ENCODE measurements at regions not wholly inside any gene's neighbourhood (a gene's known extent, or its start where the extent isn't known, plus 50 kb on each side); places are given as distances from the start of the nearest gene placed in this dataset.
A peak's percentile ranks its signal among the peaks of the same experiment; 100 is the strongest.

DNA sequence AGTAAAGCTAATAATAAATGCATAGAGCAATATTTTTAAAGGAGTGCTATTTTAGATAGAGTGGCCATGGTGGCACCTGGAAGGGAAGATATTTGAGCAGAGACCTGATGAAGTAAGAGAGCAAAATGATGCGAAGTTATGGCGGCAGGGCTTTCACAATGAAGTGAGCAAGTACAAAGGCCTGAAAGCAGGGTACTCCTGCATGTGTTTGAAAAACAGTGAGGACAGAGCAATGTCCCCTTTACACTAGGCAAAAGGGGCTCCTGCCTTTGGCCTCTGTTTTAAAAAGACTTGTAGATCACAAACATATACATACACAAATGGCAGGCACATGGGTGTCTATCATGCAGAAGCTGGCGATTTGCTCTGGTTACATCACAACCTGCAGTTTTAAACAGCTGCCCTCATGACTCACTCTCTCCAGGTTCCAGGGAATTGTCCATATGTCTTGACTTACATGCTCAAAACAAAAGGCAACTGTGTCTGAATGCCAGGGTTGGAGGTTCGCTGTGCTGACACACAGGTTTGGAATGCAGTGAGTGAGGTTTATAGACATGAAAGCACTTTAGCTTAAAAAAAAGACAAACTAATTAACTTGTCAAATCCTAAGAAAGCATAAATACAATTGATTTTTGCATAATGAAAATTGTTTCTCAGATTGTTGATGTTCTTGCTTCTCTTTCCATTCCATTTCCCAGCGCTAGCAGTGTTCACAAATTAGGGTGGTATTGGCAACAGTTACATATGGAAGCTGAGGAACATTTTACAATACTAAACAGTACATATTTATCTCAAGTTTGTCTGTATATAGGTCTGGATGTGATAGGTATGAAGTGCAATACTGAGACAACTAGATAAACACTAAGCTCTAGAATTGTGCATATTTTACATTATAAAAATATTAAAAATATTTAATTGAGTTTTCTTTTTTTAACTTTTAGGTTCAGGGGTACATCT lies 313.9 kb downstream of the BARHL2 start:
- H2AFZ ChIP-seq (ENCODE audit: low read depth, low read length, poor library complexity, severe bottlenecking) = no peak overlapping the region
- no peaks in the 10 kb centered on the region for H3K9me3 ChIP-seq (ENCODE audit: control insufficient read depth in 1 of 2, insufficient read depth in 1 of 2, low read depth in 1 of 2, low read length in 2 of 2)
- ChIA-PET CTCF (no interaction called here), POLR2A (interaction anchor here (1.1 kb wide), 1 partner anchor 10 kb away, joined by 4 read pairs; no protein-coding TSS in a partner anchor), RAD21 (ENCODE audit: low non-redundant PET in 1 of 2, low total read pairs in 2 of 2, uncharacterized antibody in 2 of 2, unreplicated experiment in 2 of 2) (interaction anchor here in 1 of 2 experiments (0.7 kb wide), 1 partner anchor 40 kb away, joined by 3 read pairs; no protein-coding TSS in a partner anchor)
- H3K4me2 ChIP-seq (ENCODE audit: low read length) = peak overlapping the region; percentile 27
- H3K9ac ChIP-seq (ENCODE audit: low read length) = no peak overlapping the region
- intact Hi-C loops (cut with micrococcal nuclease) = no loop called here
- H3K9me2 ChIP-seq (ENCODE audit: insufficient read depth) = no peaks in the 10 kb centered on the region
- ATAC-seq (peak; percentile 98), DNase-seq (ENCODE audit: low read depth, low spot score) (peak; percentile 94)
- no peaks in the 10 kb centered on the region for H3K79me2 ChIP-seq (ENCODE audit: insufficient read depth, low read length)
- H3K27ac ChIP-seq (ENCODE audit: low read depth, low read length) = no peak overlapping the region
- H3K27me3 ChIP-seq (ENCODE audit: insufficient read depth, low read length) = peaks cover 5% of the 10 kb centered on the region; the same call in 1 of the 2 replicates
- BruUV-seq (replicated peaks) = no TSS peak
- no peaks in the 10 kb centered on the region for H3K36me3 ChIP-seq (ENCODE audit: control insufficient read depth in 1 of 2, insufficient read depth in 2 of 2, low read length in 2 of 2)
- H3K4me3 ChIP-seq (replicated peaks in 1 of 2; ENCODE audit: low read depth in 1 of 2, low read length in 2 of 2) = no peak overlapping the region
- no peaks in the 10 kb centered on the region for H4K20me1 ChIP-seq (ENCODE audit: insufficient read depth)
- peaks cover 9 to 11% of the 10 kb centered on the region in 2 experiments; a peak in 3 of 4 replicates for H3K4me1 ChIP-seq (ENCODE audit: control insufficient read depth in 1 of 2, insufficient read depth in 2 of 2, low read length in 2 of 2)
- peak; percentile 97 for TF ChIP-seq JUND (IDR thresholded peaks at IDR 0.05)
- TF ChIP-seq EGR1 (IDR thresholded peaks at IDR 0.05; ENCODE audit: low read depth) = no peak
- TF ChIP-seq SRF (IDR thresholded peaks at IDR 0.05; ENCODE audit: low read depth) = no peak; the same call in 1 of the 2 replicates
- TF ChIP-seq ZFX (IDR thresholded peaks at IDR 0.05) = no peak
- peak; percentile 82 for TF ChIP-seq SP1 (IDR thresholded peaks at IDR 0.05; ENCODE audit: low read depth)
- peak; percentile 51 for TF ChIP-seq ZBTB33 (IDR thresholded peaks at IDR 0.05; ENCODE audit: extremely low read depth, insufficient replicate concordance, low read length)
- TF ChIP-seq, protein P1, sequence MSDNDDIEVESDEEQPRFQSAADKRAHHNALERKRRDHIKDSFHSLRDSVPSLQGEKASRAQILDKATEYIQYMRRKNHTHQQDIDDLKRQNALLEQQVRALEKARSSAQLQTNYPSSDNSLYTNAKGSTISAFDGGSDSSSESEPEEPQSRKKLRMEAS (IDR thresholded peaks at IDR 0.05) = peak; percentile 74
- no peak for TF ChIP-seq POLR2A (IDR thresholded peaks at IDR 0.05; ENCODE audit: borderline replicate concordance, extremely low read depth, insufficient read depth, insufficient read length)
- TF ChIP-seq ZNF274 (IDR thresholded peaks at IDR 0.05; ENCODE audit: low read depth, low read length) = no peak
- no peak for TF ChIP-seq RAD21 (IDR thresholded peaks at IDR 0.05; ENCODE audit: low read depth)
- TF ChIP-seq SIN3A (IDR thresholded peaks at IDR 0.05; ENCODE audit: low read depth) = peak; percentile 75
- no peak for TF ChIP-seq EZH2 (IDR thresholded peaks at IDR 0.05)
- peak; percentile 91 for TF ChIP-seq FOSL1 (IDR thresholded peaks at IDR 0.05; ENCODE audit: low read depth)
- no peak for TF ChIP-seq ELF1 (IDR thresholded peaks at IDR 0.05; ENCODE audit: borderline replicate concordance, low read depth)
- peak; percentile 72 for TF ChIP-seq TCF7L2 (IDR thresholded peaks at IDR 0.05; ENCODE audit: borderline replicate concordance, extremely low read depth, insufficient read depth, insufficient read length)
- TF ChIP-seq CEBPB (IDR thresholded peaks at IDR 0.05; ENCODE audit: low read depth) = peak; percentile 86
- TF ChIP-seq, protein P2, sequence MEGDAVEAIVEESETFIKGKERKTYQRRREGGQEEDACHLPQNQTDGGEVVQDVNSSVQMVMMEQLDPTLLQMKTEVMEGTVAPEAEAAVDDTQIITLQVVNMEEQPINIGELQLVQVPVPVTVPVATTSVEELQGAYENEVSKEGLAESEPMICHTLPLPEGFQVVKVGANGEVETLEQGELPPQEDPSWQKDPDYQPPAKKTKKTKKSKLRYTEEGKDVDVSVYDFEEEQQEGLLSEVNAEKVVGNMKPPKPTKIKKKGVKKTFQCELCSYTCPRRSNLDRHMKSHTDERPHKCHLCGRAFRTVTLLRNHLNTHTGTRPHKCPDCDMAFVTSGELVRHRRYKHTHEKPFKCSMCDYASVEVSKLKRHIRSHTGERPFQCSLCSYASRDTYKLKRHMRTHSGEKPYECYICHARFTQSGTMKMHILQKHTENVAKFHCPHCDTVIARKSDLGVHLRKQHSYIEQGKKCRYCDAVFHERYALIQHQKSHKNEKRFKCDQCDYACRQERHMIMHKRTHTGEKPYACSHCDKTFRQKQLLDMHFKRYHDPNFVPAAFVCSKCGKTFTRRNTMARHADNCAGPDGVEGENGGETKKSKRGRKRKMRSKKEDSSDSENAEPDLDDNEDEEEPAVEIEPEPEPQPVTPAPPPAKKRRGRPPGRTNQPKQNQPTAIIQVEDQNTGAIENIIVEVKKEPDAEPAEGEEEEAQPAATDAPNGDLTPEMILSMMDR (IDR thresholded peaks at IDR 0.05 in 2 of 3, conservative IDR thresholded peaks at IDR 0.05 in 1 of 3; ENCODE audit: borderline replicate concordance in 1 of 3, insufficient read depth in 1 of 3, low read depth in 2 of 3, low read length in 2 of 3) = no peak
- TF ChIP-seq EZH2phosphoT487 (IDR thresholded peaks at IDR 0.05; ENCODE audit: borderline replicate concordance) = no peak
- peak; percentile 80; the same call in 1 of the 2 replicates for TF ChIP-seq CBX3 (IDR thresholded peaks at IDR 0.05; ENCODE audit: low read depth)
- peak; percentile 88 for TF ChIP-seq ATF3 (IDR thresholded peaks at IDR 0.05)
- peak; percentile 40; the same call in 1 of the 2 replicates for TF ChIP-seq POLR2AphosphoS5 (IDR thresholded peaks at IDR 0.05; ENCODE audit: low read depth, low read length)
- no peak for TF ChIP-seq YY1 (IDR thresholded peaks at IDR 0.05; ENCODE audit: extremely low read depth, insufficient replicate concordance, low read depth, low read length)
